PC-9 (cell line): ENCODE measurements at regions not wholly inside any gene's neighbourhood (a gene's known extent, or its start where the extent isn't known, plus 50 kb on each side); places are given as distances from the start of the nearest gene placed in this dataset.

Experiments used
- CTCF ChIP-seq: fragments of 200-600 bp; sonication (generic); conservative IDR thresholded peaks from 2 replicates; pipeline ENCODE4 v1.6.1; 2017; ENCODE audit warnings: mixed run types, antibody characterized with exemption, mild to moderate bottlenecking, moderate library complexity
- EZH2 ChIP-seq: fragments of 200-600 bp; sonication (generic); IDR thresholded peaks from 2 replicates; pipeline ENCODE4 v1.8.0; 2017; ENCODE audit warnings: antibody characterized with exemption, low read depth

GRCh38 chr7:59079-60016, 133.0 kb upstream of the FAM20C start:
- TF ChIP-seq CTCF (no peak), EZH2 (no peak)
